H1 (cell line): ENCODE measurements at regions not wholly inside any gene's neighbourhood (a gene's known extent, or its start where the extent isn't known, plus 50 kb on each side); places are given as distances from the start of the nearest gene placed in this dataset.

ENCODE experiments used
- CTCF ChIA-PET: fragments of 300-600 bp; sonication (Branson Sonifier 250); formaldehyde crosslinking; loops from one replicate; lab custom pipeline; 2021; ENCODE audit not compliant: partially characterized antibody; lab: Charles Lee
- POLR2A ChIA-PET: fragments of 300-600 bp; sonication (Branson Sonifier 250); formaldehyde crosslinking; loops from one replicate; lab custom pipeline; 2021; ENCODE audit warnings: inconsistent platforms; ENCODE audit not compliant: partially characterized antibody; lab: Charles Lee
- DNase-seq, 2 experiments: peaks; one replicate each; pipeline versions ENCODE4 v3.0.0 to v3.0.0-alpha.2; 2010 to 2022; ENCODE audit warnings: low spot score in 2 of 2, low read depth in 1 of 2, mixed read lengths in 1 of 2
- FAIRE-seq: peaks from 2 replicates; lab custom pipeline; 2011; peaks lifted over from hg19 to GRCh38; lab: Jason Lieb, UNC
- H2AFZ ChIP-seq: 2 replicates; pipeline ENCODE4 v1.8.1; 2012; ENCODE audit warnings: low read length, inconsistent platforms
- H2AK5ac ChIP-seq: 2 replicates; pipeline ENCODE4 v1.6.1; 2013; ENCODE audit warnings: low read depth, low read length
- H2BK120ac ChIP-seq: replicated peaks from 2 replicates; pipeline ENCODE3; 2013; ENCODE audit warnings: low read depth, low read length, inconsistent platforms
- H2BK12ac ChIP-seq: 2 replicates; pipeline ENCODE4 v1.6.1; 2013; ENCODE audit warnings: low read depth, low read length
- H2BK15ac ChIP-seq: 2 replicates; pipeline ENCODE4 v1.6.1; 2013; ENCODE audit warnings: low read length
- H2BK20ac ChIP-seq: 2 replicates; pipeline ENCODE4 v1.6.1; 2013; ENCODE audit warnings: low read length
- H2BK5ac ChIP-seq: 2 replicates; pipeline ENCODE4 v1.6.1; 2013; ENCODE audit warnings: low read depth, low read length
- H3K14ac ChIP-seq: 2 replicates; pipeline ENCODE4 v1.6.1; 2013; ENCODE audit warnings: inconsistent platforms; ENCODE audit not compliant: insufficient read length
- H3K18ac ChIP-seq: 2 replicates; pipeline ENCODE4 v1.6.1; 2013; ENCODE audit warnings: low read length; ENCODE audit errors: extremely low read depth
- H3K23ac ChIP-seq: 2 replicates; pipeline ENCODE4 v1.6.1; 2013; ENCODE audit warnings: inconsistent platforms; ENCODE audit not compliant: insufficient read length
- H3K23me2 ChIP-seq: 2 replicates; pipeline ENCODE4 v1.6.1; 2013; ENCODE audit warnings: low read depth, low read length
- H3K27ac ChIP-seq: 2 replicates; pipeline ENCODE4 v1.6.1; 2011; ENCODE audit warnings: low read depth, low read length, inconsistent platforms
- H3K27me3 ChIP-seq, 4 experiments: replicated peaks in 1 of 4; 1 replicate in 1 of 4; 2 replicates in 3 of 4; pipeline versions ENCODE4 v1.6.1 to v1.8.1; 2011 to 2013; ENCODE audit warnings: low read length in 3 of 4, mild to moderate bottlenecking in 3 of 4, inconsistent platforms in 2 of 4, mixed read lengths in 2 of 4, moderate library complexity in 1 of 4; ENCODE audit not compliant: control insufficient read depth in 3 of 4, insufficient read depth in 3 of 4; ENCODE audit errors: extremely low read depth in 1 of 4
- H3K36me3 ChIP-seq, 4 experiments: 2 replicates each; pipeline versions ENCODE4 v1.6.1 to v1.8.1; 2011 to 2013; ENCODE audit warnings: mild to moderate bottlenecking in 4 of 4, low read length in 3 of 4, moderate library complexity in 2 of 4, control low read depth in 1 of 4, inconsistent platforms in 1 of 4; ENCODE audit not compliant: insufficient read depth in 4 of 4, control insufficient read depth in 2 of 4
- H3K4ac ChIP-seq: replicated peaks from 2 replicates; pipeline ENCODE3; 2013; ENCODE audit warnings: low read length, low read depth, mixed read lengths, inconsistent platforms; ENCODE audit not compliant: insufficient read length
- H3K4me1 ChIP-seq, 4 experiments: replicated peaks in 1 of 4; 1 replicate in 1 of 4; 2 replicates in 3 of 4; pipeline versions ENCODE4 v1.6.1 to v1.8.1; 2011 to 2013; ENCODE audit warnings: low read length in 3 of 4, inconsistent platforms in 2 of 4, mixed read lengths in 1 of 4; ENCODE audit not compliant: insufficient read depth in 4 of 4, control insufficient read depth in 3 of 4
- H3K4me2 ChIP-seq, 2 experiments: 2 replicates each; pipeline versions ENCODE4 v1.6.1 to v1.8.1; 2011 to 2013; ENCODE audit warnings: low read depth in 2 of 2, low read length in 2 of 2, control low read depth in 1 of 2, inconsistent platforms in 1 of 2, mild to moderate bottlenecking in 1 of 2; ENCODE audit not compliant: insufficient read depth in 1 of 2
- H3K4me3 ChIP-seq, 4 experiments: fragments of 200-600, 300-600 bp in 1 of 4; sonication (generic), shearing (Covaris generic), sonication (Bioruptor Twin) in 1 of 4; 2 replicates each; pipeline versions ENCODE4 v1.5.1 to v1.8.1; 2011 to 2016; ENCODE audit warnings: low read length in 4 of 4, low read depth in 3 of 4, control low read depth in 2 of 4, inconsistent platforms in 2 of 4, mild to moderate bottlenecking in 2 of 4, mixed read lengths in 1 of 4, moderate library complexity in 1 of 4; ENCODE audit not compliant: insufficient read depth in 2 of 4; ENCODE audit errors: extremely low read depth in 1 of 4
- H3K56ac ChIP-seq: replicated peaks from 2 replicates; pipeline ENCODE3; 2013; ENCODE audit warnings: low read depth, mild to moderate bottlenecking, mixed read lengths, low read length, inconsistent platforms; ENCODE audit not compliant: insufficient read length
- H3K79me1 ChIP-seq: 2 replicates; pipeline ENCODE4 v1.6.1; 2013; ENCODE audit warnings: low read depth, low read length, control low read depth
- H3K79me2 ChIP-seq, 2 experiments: 2 replicates each; pipeline versions ENCODE4 v1.6.1 to v1.8.1; 2012 to 2013; ENCODE audit warnings: low read length in 2 of 2, mild to moderate bottlenecking in 2 of 2, inconsistent platforms in 1 of 2; ENCODE audit not compliant: insufficient read depth in 2 of 2, control insufficient read depth in 1 of 2
- H3K9ac ChIP-seq, 4 experiments: replicated peaks in 1 of 4; 1 replicate in 1 of 4; 2 replicates in 3 of 4; pipeline versions ENCODE4 v1.6.1 to v1.8.1; 2011 to 2013; ENCODE audit warnings: low read depth in 3 of 4, low read length in 3 of 4, control low read depth in 2 of 4, mild to moderate bottlenecking in 2 of 4, moderate library complexity in 2 of 4, inconsistent platforms in 1 of 4; ENCODE audit errors: extremely low read depth in 1 of 4
- H3K9me3 ChIP-seq, 2 experiments: 2 replicates each; pipeline versions ENCODE4 v1.6.1 to v1.8.1; 2012 to 2013; ENCODE audit warnings: mild to moderate bottlenecking in 2 of 2, moderate library complexity in 2 of 2, control low read depth in 1 of 2, inconsistent platforms in 1 of 2, low read depth in 1 of 2, low read length in 1 of 2, mixed read lengths in 1 of 2; ENCODE audit not compliant: insufficient read depth in 2 of 2
- H4K20me1 ChIP-seq, 2 experiments: replicated peaks in 1 of 2; 2 replicates each; pipeline versions ENCODE3 to v1.8.1; 2011 to 2013; ENCODE audit warnings: inconsistent platforms in 2 of 2, low read length in 2 of 2, mild to moderate bottlenecking in 1 of 2; ENCODE audit not compliant: insufficient read depth in 2 of 2, control insufficient read depth in 1 of 2
- H4K5ac ChIP-seq: 2 replicates; pipeline ENCODE4 v1.6.1; 2013; ENCODE audit warnings: low read length, low read depth, mixed read lengths, inconsistent platforms; ENCODE audit not compliant: insufficient read length
- H4K8ac ChIP-seq: 2 replicates; pipeline ENCODE4 v1.8.0; 2013; ENCODE audit warnings: mild to moderate bottlenecking, moderate library complexity, low read length, inconsistent platforms; ENCODE audit not compliant: insufficient read depth; ENCODE audit errors: extremely low read depth
- H4K91ac ChIP-seq: replicated peaks from 2 replicates; pipeline ENCODE3; 2013; ENCODE audit warnings: low read length, mixed read lengths, inconsistent platforms; ENCODE audit not compliant: insufficient read length
- ASH2L ChIP-seq: fragments of 200-600, 300-600 bp; sonication (generic); IDR thresholded peaks from one replicate; pipeline ENCODE4 v1.7.1; 2017; ENCODE audit warnings: low read length
- CBX5 ChIP-seq: fragments of 300-800, 300-1000 bp; sonication (generic); IDR thresholded peaks from 2 replicates; pipeline ENCODE4 v1.7.1; 2016; ENCODE audit warnings: antibody characterized with exemption, low read length, low read depth
- CREB1 ChIP-seq: IDR thresholded peaks from 2 replicates; pipeline ENCODE4 v1.6.1; 2012; ENCODE audit warnings: inconsistent platforms
- EP300 ChIP-seq, 2 experiments: IDR thresholded peaks; 1 replicate in 1 of 2; 2 replicates in 1 of 2; pipeline ENCODE4 v1.6.1; 2011 to 2012; ENCODE audit warnings: low read depth in 2 of 2, low read length in 2 of 2, mild to moderate bottlenecking in 2 of 2, borderline replicate concordance in 1 of 2, inconsistent platforms in 1 of 2, moderate library complexity in 1 of 2
- FOSL1 ChIP-seq: IDR thresholded peaks from 2 replicates; pipeline ENCODE4 v1.6.1; 2011; ENCODE audit warnings: mild to moderate bottlenecking, low read depth, low read length, moderate library complexity; ENCODE audit not compliant: insufficient read depth
- JUN ChIP-seq: IDR thresholded peaks from 2 replicates; pipeline ENCODE4 v1.6.1; 2011; ENCODE audit warnings: low read depth, mild to moderate bottlenecking, improper control_type of control experiment, low read length
- KDM1A ChIP-seq: fragments of 200-600, 300-600 bp; sonication (generic); IDR thresholded peaks from 2 replicates; pipeline ENCODE4 v1.7.1; 2016; ENCODE audit warnings: mild to moderate bottlenecking, low read length, borderline replicate concordance
- RBBP5 ChIP-seq: IDR thresholded peaks from 2 replicates; pipeline ENCODE4 v1.7.1; 2012; ENCODE audit warnings: low read depth, mild to moderate bottlenecking, inconsistent platforms, low read length, moderate library complexity, borderline replicate concordance
- SIN3A ChIP-seq, 2 experiments: IDR thresholded peaks in 1 of 2; conservative IDR thresholded peaks in 1 of 2; 2 replicates each; pipeline ENCODE4 v1.6.1; 2011 to 2012; ENCODE audit warnings: low read length in 2 of 2, improper control_type of control experiment in 1 of 2, low read depth in 1 of 2, mild to moderate bottlenecking in 1 of 2
- SIRT6 ChIP-seq: IDR thresholded peaks from one replicate; pipeline ENCODE4 v1.7.1; 2012; ENCODE audit warnings: low read length, inconsistent platforms
- WGBS, 2 experiments: shearing (Covaris generic) in 1 of 2; methylation state at CpG; one replicate each; pipeline versions ENCODE4 v1.1.6 to v1.1.7; 2013 to 2015; ENCODE audit warnings: low lambda C conversion rate in 2 of 2, mixed read lengths in 2 of 2, inconsistent platforms in 1 of 2, low coverage in 1 of 2, missing lambda C conversion rate in 1 of 2; ENCODE audit not compliant: insufficient replicate concordance in 2 of 2, insufficient coverage in 1 of 2, insufficient read length in 1 of 2; ENCODE audit errors: extremely low coverage in 1 of 2, missing lambda C conversion rate in 1 of 2; 5-methylcytosine and 5-hydroxymethylcytosine counted together

DNA sequence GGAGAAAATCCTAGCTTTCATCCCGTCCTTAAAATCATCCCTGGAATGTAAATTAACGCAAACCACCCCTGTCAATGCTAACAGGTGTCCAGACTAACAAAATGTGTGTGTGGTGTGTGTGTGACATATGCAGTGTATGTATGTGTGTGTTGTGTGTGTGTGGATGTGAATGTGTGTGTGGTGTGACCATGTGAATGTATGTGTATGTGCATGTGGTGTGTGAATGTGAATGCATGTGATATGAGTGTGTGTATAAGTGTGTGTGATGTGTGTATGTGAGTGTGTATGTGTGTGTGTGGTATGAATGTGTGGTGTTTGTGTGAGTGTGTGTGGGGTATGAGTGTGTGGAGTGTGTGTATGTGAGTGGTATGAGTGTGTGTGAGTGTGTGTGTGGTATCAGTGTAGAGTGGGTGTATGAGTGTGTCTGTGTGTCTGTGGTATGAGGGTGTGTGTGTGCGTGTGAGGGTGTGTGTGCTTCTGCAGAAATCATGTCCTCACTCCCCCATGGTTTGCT is 190.8 kb downstream of the TEX29 start:
- H2BK12ac ChIP-seq, result peak overlapping the region; percentile 56
- CTCF ChIA-PET, result interaction anchor here (1.2 to 2.7 kb wide), 2 partner anchors 30 to 37 kb away, joined by 4 to 9 read pairs; no protein-coding TSS in a partner anchor

More for the DNA sequence above, 190.8 kb downstream of the TEX29 start:
- 95% methylated on average over 3 of the region's 3 CpGs; no CpG with 5 or more reads in 1 of the 2 experiments for WGBS, 2 experiments
- H3K18ac ChIP-seq, result no peak overlapping the region
- peaks cover 5% of the 10 kb centered on the region; the same call in 1 of the 2 replicates for H3K23me2 ChIP-seq
- H4K20me1 ChIP-seq, result peaks cover 0 to 4% of the 10 kb centered on the region in 2 experiments
- H2BK15ac ChIP-seq, result peak overlapping the region; percentile 84; the same call in 1 of the 2 replicates
- no peak overlapping the region for H2BK120ac ChIP-seq
- H3K56ac ChIP-seq, result peak overlapping the region; percentile 77
- no peak overlapping the region for H3K23ac ChIP-seq
- no peak overlapping the region for H4K5ac ChIP-seq
- H2AFZ ChIP-seq, result no peak overlapping the region
- no peak overlapping the region for H3K27ac ChIP-seq
- H4K8ac ChIP-seq, result no peak overlapping the region
- no peaks in the 10 kb centered on the region; a peak in 1 of 7 replicates for H3K4me1 ChIP-seq
- peak overlapping the region; percentile 9; the same call in 1 of the 2 replicates for H2BK5ac ChIP-seq
- H2AK5ac ChIP-seq, result peak overlapping the region; percentile 71
- H3K4me3 ChIP-seq, result no peak overlapping the region
- H3K4me2 ChIP-seq, result no peak overlapping the region
- H4K91ac ChIP-seq, result peak overlapping the region; percentile 91
- DNase-seq (no peak), FAIRE-seq (no peak)
- H3K36me3 ChIP-seq, result no peaks in the 10 kb centered on the region
- 0 out of 2 replicates have a peak overlapping the region, but pooled peaks have one; percentile 32 for H2BK20ac ChIP-seq
- H3K14ac ChIP-seq, result peak overlapping the region; percentile 66
- no peaks in the 10 kb centered on the region for H3K79me1 ChIP-seq
- no peak overlapping the region for H3K9ac ChIP-seq
- H3K27me3 ChIP-seq, result no peaks in the 10 kb centered on the region
- POLR2A ChIA-PET, result no interaction called here
- TF ChIP-seq SIN3A (conservative IDR thresholded peaks at IDR 0.05 in 1 of 2, IDR thresholded peaks at IDR 0.05 in 1 of 2; ENCODE audit: low read depth in 1 of 2, low read length in 2 of 2), result no peak
- no peak for TF ChIP-seq EP300 (IDR thresholded peaks at IDR 0.05; ENCODE audit: borderline replicate concordance in 1 of 2, low read depth in 2 of 2, low read length in 2 of 2)
- no peak for TF ChIP-seq KDM1A
- no peak for TF ChIP-seq FOSL1
- TF ChIP-seq SIRT6, result no peak
- TF ChIP-seq JUN, result no peak
- no peak for TF ChIP-seq CREB1
- no peak for TF ChIP-seq ASH2L
- TF ChIP-seq RBBP5, result no peak
- TF ChIP-seq CBX5, result no peak
- no peaks in the 10 kb centered on the region for H3K79me2 ChIP-seq
- peak overlapping the region; percentile 72 for H3K4ac ChIP-seq
- no peaks in the 10 kb centered on the region for H3K9me3 ChIP-seq
